ENCODE measurements at regions not wholly inside any gene's neighbourhood (a gene's known extent, or its start where the extent isn't known, plus 50 kb on each side); places are given as distances from the start of the nearest gene placed in this dataset.

DNA sequence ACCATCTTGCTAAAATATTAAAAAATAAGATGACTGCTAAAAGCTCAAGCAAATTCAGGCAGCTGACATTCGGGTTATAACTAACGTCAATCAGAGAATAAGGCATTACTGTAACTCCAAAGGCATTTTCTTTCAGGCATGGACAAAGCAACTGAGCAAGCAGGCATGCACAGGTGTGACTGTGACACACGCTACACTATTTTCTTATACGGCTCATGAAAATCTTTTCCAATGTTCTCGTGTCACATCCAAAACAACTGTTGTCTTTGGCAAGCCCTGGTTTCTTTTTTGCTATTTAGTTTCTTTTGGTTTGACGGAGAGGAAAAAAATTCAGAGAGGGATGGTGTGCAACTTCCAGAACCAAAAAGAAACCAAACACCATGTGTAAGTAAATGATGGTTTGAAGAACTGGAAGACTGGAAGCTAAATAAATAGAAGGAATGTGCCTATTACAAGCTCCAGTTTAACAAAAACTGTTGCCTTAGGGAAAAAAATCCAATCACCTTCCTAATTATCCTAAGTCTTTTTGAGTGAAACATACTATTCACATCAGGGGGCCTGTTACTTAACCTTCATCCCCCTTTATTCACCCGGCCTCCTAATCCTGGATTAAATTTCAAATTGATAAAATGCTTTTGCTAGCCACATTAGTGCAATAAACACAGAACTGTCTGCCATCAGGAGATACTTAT, 277.6 kb downstream of the PSAT1 start:
- 77 to 85% methylated on average over 7 of the region's 7 CpGs for WGBS, 2 donors
- DNase-seq, result no peak
- Histone ChIP-seq H3K27me3 (no peaks in the 10 kb centered on the region), H3K27ac (no peak overlapping the region), H3K9me3 (no peaks in the 10 kb centered on the region), H3K4me1 (no peaks in the 10 kb centered on the region), H3K4me3 (no peak overlapping the region), H3K36me3 (no peaks in the 10 kb centered on the region)
- TF ChIP-seq POLR2AphosphoS5 (IDR thresholded peaks at IDR 0.05), result no peak
- TF ChIP-seq EP300 (IDR thresholded peaks at IDR 0.05), result no peak
- TF ChIP-seq CTCF (IDR thresholded peaks at IDR 0.05), result no peak
- TF ChIP-seq POLR2A (IDR thresholded peaks at IDR 0.05), result no peak
- intact Hi-C loops (cut with DNase I), result no loop called here

- DNase-seq, result no peak
- WGBS, 2 donors, result 56 to 65% methylated on average over 4 of the region's 4 CpGs
- Histone ChIP-seq H3K9me3 (no peaks in the 10 kb centered on the region), H3K27ac (no peak overlapping the region), H3K36me3 (no peaks in the 10 kb centered on the region), H3K4me1 (no peaks in the 10 kb centered on the region), H3K4me3 (no peak overlapping the region), H3K27me3 (no peaks in the 10 kb centered on the region)
- intact Hi-C loops (cut with DNase I), result no loop called here
- no peak for TF ChIP-seq POLR2AphosphoS5 (IDR thresholded peaks at IDR 0.05)
- TF ChIP-seq POLR2A (IDR thresholded peaks at IDR 0.05), result no peak
- no peak for TF ChIP-seq CTCF (IDR thresholded peaks at IDR 0.05)
- TF ChIP-seq EP300 (IDR thresholded peaks at IDR 0.05), result no peak
These were observed 278.2 kb downstream of the PSAT1 start for GRCh38 chr9:78575081-78575480.

- no peak for TF ChIP-seq POLR2A (IDR thresholded peaks at IDR 0.05)
- TF ChIP-seq EP300 (IDR thresholded peaks at IDR 0.05), result no peak
- no peak for TF ChIP-seq CTCF (IDR thresholded peaks at IDR 0.05)
- TF ChIP-seq POLR2AphosphoS5 (IDR thresholded peaks at IDR 0.05), result no peak
- Histone ChIP-seq H3K4me3 (no peak overlapping the region), H3K27me3 (no peaks in the 10 kb centered on the region), H3K9me3 (no peaks in the 10 kb centered on the region), H3K4me1 (no peaks in the 10 kb centered on the region), H3K27ac (no peak overlapping the region), H3K36me3 (no peaks in the 10 kb centered on the region)
- no peak for DNase-seq
- 67 to 95% methylated on average over 3 of the region's 3 CpGs for WGBS, 2 donors
- intact Hi-C loops (cut with DNase I), result no loop called here
These were observed 278.8 kb downstream of the PSAT1 start for GRCh38 chr9:78575771-78576170.

GRCh38 chr9:78577156-78577906, 280.4 kb downstream of the PSAT1 start:
- no peaks in the 10 kb centered on the region for H3K4me1 ChIP-seq
- no peak overlapping the region for H3K4me3 ChIP-seq
- H3K27me3 ChIP-seq, result no peaks in the 10 kb centered on the region
- no peaks in the 10 kb centered on the region for H3K9me3 ChIP-seq
- TF ChIP-seq EP300 (IDR thresholded peaks at IDR 0.05) (no peak), POLR2AphosphoS5 (IDR thresholded peaks at IDR 0.05) (no peak), CTCF (IDR thresholded peaks at IDR 0.05) (no peak), POLR2A (IDR thresholded peaks at IDR 0.05) (no peak)
- no peak overlapping the region for H3K27ac ChIP-seq
- intact Hi-C loops (cut with DNase I), result no loop called here
- no peak for DNase-seq
- no peaks in the 10 kb centered on the region for H3K36me3 ChIP-seq
- 88 to 93% methylated on average over 5 of the region's 5 CpGs for WGBS, 2 donors
